Fibroblast of skin of abdomen (primary cell): ENCODE measurements at regions not wholly inside any gene's neighbourhood (a gene's known extent, or its start where the extent isn't known, plus 50 kb on each side); places are given as distances from the start of the nearest gene placed in this dataset.

ENCODE experiments used
- DNase-seq: peaks from one replicate; pipeline ENCODE4 v3.0.0-alpha.2; 2013

DNA sequence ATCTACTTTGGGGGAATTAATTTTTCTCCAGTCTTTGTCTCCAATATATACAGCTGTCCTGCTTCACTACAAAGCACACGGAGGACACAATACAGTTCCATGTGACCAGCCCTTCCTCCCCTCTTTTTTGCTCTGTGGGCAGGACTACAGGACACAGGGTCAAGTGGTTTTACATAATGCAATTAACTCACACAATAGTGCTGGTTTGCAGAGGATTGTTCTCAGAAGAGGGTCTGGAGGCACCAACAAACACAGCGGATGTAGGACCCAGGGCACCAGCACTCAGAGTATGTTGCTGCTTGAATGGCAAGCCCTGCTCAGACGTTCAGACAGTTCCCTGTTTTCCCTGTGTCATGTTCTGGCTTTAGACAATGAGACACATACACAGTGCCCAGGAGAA lies 52.0 kb upstream of the NPTX2 start:
- no peak for DNase-seq

DNA sequence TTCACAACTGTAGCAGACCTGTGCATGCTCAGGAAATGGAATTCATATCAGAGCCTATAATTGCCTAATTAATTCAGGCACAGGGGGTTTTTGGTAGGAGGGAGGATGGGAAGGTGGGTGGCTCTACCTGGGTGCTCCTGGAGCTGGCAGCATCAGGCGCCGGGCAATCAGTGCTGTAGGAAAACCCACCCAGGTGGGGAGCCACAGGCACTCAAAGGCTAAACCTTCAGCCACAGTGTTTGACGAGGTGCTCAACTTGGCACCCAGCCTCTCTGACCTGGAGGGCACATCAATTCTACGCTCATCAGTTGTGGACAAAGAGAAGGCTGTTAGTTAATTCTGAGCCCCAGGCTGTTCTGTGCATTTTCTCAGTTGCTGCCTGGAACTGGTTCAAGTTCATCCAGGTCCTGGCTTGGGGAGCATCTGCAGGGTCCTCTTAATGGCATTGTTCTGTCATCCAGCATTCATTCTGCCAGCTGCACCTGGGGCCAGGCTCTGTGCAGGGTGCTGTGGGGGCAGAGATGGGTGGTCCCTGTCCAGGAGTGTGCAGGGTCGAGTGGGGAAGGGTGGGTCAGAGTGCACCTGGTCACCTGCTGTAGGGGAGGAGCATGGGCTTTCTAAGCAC lies 54.1 kb upstream of the NPTX2 start:
- no peak for DNase-seq

DNA sequence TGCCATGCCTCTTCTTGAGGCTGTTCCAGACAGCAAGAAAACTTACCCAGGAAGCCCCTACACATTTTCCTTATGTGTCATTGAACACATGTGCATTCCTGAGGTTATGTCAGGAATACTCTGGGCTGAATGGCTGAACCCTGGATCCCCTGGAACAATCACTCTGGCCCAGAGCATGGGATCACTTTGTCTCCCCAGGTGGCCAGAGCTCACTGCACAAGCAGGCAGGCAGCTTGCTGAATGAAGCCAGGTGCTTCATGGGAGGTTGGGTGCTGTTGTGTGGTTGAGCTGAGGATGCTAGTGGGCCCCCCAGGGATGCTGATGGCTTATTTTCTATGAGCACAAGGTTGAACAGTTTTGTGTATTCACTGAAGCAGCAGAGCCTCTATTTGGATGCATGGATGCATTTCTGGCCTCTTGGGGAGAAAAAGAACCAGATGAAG lies 54.7 kb upstream of the NPTX2 start:
- DNase-seq: peak; percentile 34

DNA sequence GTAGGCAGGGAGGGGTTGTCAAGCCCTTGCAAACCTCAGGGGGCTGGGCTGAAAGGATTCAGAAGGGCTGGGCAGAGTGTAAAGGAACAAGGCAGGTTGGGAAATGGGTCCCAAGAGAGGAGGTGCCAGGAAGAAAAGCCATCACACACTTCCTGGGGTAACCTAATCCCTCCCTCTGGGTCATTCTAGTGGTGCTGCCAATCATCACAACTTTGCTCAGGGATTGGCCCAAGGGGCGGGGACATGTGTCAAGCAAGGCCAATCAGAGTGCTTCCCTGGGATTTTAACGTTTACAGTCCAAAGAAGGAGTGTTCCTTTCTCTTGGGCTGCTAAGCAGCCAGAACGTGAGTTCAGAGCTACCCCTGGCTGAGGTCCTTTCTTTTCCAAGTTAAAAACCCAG lies 57.1 kb upstream of the NPTX2 start:
- DNase-seq: no peak

DNA sequence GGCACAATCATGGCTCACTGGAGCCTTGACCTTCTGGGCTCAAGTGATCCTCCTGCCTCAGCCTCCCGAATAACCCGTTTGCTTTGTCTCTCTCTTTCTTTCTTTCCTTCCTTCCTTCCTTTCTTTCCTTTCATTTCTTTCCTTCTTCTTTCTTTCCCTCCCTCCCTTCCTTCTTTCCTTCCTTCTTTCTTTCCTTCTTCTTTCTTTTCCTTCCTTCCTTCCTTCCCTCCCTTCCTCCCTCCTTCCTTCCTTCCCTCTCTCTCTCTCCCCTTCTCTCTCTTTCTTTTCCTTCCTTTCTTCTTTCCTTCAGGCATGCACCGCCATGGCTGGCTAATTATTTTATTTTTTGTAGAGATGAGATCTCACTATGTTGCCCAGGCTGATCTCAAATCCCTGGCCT lies 57.9 kb upstream of the NPTX2 start:
- DNase-seq: no peak

DNA sequence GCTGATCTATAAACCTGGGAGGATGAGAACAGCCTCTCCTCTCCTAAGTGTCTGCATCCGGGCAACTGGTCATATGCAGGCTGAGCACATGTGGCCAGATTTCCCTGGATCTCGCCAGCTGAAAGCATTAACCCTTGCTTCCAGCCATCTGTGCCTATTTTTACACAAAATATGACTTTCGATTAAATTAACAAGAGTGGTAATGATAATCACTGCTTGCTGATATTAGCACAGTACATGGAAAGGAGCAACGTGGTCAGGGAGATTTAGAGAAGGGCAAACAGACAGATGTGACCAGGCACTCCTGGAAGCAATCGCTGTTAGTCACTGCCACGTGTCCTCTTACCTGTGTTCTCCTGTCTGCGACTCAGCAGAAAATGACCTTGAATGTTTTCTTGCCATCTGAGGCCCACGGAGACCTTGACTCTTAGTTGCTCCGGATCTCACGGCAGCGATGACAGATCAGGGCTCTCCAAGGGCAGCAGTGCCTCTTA lies 59.5 kb upstream of the NPTX2 start:
- no peak for DNase-seq

DNA sequence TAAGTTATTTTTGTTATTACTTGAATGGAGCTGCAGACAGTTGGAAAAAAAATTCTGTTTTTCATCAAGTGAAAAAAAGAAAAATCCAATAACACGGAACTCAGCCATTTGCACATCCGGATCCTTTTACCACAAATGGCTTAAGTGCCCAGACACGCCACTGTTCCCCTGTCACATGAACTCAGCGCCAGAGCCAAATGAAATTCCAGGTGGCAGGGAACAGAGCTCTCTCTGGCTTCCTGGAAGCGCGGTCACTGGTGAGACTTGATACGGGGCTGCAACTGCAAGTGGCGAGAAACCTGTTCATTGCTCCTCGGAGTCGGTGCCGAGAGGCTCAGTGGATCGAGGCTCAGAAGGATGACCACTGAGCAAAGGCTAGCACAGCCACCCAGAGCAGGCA lies 60.8 kb upstream of the NPTX2 start:
- no peak for DNase-seq

DNA sequence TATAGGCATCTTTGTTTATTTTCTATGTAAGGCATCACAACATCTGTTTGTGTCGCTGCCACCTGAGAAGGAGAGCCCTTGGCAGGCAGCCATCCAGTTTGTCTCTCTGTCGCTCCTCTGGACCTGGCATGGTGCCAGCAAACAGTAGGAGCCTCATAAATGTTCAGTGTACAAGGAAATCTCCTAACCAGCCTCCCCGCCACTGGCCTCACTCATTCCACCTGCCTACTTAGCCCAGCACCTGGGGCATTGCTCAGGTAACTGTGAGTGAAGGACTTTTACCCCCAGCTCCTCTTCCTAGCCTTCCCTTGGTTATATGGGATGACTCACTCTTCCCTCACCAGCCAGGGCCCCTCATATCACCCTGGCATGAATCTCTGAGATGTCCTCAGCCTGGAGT lies 61.7 kb upstream of the NPTX2 start:
- no peak for DNase-seq

DNA sequence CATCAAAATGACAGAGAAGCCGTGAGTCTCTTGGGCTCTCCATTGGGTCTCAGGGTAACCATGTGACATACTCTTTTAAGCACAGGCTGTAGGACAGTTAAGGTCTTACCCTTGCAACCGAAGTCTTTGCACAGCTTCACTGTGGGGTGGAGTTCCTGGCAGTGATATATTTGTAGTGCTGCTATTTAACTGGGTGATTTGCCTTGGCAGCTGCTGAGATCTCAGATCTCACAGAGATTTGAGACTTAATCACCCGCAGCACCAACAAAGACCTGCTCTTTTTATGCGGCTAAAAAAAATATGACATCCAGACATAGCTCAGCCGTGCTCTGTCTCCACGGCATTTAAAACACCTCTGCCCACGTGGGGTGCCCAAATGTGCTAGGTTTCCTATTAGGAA lies 63.4 kb upstream of the NPTX2 start:
- DNase-seq: no peak

DNA sequence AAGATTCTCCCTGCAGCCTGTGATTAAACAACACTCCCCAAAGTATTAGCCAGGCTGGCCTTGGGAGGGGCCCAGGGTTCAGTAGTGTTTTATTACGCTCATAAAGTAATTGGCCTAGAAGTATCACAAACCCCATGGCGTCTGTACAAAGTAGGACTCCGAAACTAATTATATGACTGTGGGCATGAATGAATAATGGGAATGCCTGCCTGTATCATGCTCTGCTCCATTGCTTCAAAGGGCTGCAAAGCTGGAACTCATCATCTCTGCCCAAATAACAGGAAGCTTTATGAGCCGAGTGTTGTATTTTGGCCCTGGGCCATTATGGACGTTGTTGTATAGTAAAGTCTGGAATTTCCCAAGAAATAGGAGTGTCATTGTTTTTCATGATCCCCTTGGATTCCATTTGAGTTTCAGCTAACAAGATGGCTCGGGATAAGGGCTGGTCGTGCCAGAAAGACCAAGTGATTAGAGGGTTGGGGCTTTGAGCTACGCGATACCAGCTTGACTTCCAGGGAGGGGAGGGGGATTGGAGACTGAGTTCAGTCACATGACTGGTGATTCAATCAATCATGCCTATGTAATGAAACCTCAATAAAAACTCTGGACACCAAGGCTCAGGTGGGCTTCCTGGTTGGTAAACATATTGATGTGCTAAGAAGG lies 65.3 kb upstream of the NPTX2 start:
- no peak for DNase-seq

DNA sequence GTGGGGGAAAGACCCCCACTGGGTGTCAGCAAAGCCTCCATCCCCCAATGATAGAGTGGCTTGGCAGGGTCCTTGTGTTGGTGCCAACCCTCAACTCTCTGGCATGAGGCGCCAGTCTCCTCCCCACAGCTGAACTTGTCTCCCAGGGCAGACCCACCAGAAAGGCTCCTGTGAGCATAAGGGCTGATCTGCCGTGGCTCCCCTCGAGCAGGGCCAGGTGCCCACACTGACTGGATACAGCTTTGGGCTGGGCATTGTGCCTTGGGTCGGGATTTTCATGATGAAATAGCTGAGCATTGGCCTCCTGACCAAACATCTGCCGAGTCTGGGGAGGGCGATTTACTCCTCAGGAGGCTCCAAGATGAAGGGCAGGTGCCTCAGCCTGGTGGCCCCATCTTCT lies 68.1 kb upstream of the NPTX2 start:
- no peak for DNase-seq

DNA sequence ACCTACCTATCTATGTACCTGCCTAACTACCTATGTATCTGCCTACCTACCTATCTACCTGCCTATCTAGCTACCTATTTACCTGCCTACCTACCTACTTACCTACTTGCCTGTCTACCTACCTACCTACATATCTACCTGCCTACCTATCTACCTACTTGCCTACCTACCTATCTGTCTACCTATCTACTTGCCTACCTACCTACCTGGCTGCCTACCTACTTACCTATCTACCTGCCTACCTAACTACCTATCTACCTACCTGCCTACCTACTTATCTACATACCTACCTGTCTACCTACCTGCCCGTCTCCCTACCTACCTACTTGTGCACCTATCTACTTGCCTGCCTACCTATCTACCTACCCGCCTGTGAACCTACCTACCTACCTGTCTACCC lies 68.7 kb upstream of the NPTX2 start:
- no peak for DNase-seq

DNA sequence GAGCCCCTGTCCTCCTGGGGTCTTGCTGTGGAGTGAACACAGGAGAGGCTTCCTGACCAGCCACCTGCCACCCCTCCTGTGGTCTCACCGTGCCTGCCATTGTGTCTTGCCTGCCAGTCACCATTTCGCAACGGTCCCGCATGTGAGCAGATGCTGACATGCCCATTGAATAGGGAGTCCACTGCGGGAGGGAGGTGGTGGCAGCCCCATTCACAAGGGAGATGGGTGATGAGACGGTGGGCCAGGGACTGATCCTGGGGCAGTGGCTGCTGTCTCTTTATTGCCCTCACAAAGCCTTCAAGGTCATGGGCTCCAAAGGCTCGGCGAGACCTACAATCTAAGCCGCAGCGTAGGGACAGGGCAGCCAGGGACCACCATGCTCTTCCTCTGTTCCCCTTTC lies 76.0 kb upstream of the NPTX2 start:
- no peak for DNase-seq

DNA sequence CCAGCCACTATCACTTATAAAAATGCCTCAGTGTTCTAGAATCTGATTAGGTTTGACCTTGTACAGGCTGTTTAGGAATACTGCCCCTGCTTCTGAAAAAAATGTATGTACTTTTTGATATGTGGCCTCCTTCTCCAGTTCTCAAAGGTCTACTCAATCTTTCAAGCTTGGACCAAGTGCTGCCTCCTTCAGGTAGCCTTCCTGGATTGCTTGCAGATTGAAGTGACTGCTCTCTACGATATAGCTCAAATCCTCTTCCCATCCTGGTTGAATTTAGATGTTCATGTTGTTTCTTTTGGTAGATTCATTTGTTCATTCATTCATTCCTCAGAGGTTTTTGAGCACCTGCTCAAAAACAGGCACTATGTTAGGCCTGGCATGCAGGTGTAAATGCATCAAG lies 77.2 kb upstream of the NPTX2 start:
- no peak for DNase-seq

DNA sequence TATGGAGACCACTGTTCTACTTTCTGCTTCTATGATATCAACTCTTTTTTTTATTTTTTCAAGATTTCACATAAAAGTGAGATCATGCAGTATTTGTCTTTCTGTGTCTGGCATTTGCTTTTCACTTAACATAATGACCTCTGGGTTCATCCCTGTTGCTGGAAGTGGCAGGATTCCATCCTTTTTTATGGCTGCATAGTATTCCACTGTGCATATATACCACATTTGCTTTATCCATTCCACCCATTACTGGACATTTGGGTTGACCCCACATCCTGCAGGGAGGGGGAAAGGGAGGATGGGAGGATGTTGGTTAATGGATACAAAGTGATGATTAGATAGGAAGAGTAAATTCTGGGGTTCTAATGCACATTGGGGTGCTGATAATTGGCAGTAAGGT lies 80.3 kb upstream of the NPTX2 start:
- DNase-seq: no peak

DNA sequence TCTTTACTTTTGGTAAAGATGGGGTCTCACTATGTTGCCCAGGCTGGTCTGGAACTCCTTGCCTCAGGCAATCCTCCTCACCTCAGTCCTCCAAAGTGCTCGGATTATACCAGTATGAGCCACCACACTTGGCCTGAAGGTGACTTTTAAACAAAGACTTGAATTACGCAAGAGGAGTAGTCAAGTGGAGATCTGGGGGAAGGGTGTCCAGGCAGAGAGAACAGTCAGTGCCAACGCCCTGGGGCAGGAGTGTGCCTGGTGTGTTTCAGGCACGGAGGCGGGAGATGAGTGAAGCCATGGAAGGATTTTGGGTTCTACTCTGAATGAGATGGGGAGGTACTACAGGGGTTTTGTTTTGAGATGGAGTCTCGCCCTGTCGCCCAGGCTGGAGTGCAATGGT lies 82.6 kb upstream of the NPTX2 start:
- no peak for DNase-seq

DNA sequence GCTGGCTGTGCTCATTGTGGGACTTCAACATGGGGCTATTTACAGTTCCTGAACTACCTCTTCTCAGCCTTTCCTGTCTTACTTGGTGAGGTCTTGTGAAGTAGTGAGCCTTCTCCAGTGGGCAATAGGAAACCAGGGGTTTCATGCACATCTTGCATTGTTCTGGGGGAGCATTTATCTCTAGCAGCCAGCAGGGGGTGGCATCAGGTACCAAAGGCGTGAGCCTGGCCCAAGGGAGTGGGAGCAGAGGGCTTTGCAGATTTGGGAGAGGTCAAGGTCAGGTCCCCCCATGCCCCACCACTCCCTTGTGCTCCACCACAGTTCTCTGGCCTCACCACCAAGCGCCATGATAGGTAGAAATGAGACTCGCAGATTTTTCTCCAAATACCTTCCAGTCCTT lies 85.4 kb upstream of the NPTX2 start:
- DNase-seq: no peak

DNA sequence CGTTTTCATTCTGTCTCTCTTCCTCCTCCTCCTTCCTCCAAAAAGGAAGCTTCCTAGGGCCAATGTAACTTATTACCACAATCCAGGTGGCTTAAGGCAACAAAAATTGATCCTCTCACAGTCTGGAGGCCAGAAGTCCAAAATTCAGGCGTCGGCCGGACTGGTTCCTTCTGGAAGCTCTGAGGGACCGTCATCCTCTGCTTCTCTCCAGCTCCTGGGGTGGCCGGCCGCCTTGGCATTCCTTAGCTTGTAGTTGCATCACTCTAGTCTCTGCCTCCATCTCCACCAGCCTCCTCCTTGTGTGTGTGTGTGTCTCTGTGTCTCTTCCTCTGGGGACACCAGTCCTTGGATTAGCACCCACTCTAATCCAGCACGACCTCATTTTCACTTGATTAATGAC lies 89.0 kb upstream of the NPTX2 start:
- no peak for DNase-seq

DNA sequence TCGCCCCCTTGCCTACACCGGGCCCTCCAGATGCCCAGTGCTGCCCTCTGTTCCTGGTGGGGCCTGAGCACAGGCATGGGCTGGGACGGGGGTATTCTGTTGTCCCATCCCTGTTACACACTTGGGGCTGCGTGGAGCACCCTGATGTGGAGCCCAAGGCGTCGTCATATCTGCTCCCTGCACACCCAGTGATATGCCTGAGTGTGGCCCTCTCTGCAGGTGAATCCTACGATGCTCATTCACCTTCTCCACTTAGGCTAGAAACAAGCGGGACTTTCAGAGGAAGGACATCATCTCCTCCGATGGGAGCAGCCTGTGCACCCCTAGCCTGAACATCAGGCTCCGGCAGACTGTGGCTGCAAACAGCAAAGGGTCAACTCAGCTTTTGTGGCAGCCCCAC lies 91.0 kb upstream of the NPTX2 start:
- no peak for DNase-seq

DNA sequence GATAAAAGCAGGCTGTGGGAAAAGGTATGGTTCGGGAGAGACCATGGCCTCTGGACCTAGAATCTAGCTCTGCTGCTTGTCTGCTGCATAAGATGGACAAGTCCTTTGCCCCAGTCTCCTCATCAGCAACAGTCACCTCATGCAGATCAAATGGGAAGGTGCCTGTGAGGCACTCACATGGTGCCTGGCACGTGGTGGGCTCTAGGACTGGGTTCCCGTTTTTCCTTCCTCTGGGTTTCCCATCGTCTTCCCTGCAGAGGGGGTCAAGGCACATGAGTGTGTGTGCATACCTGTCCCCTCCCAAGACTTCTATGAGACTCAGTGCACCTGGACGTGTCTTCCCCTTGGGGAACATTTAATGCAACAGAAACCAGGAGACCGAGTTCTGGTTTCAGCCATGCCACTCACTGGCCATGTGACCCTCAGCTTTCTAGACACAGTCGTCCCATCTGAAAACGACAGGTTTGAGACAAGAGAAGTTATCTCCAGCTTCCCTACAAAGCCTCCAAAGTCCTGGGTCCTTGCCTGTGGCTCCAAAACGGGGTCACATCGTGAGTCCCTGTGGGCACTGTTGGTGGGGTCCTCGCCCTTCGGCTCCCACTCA lies 95.9 kb upstream of the NPTX2 start:
- DNase-seq: no peak

DNA sequence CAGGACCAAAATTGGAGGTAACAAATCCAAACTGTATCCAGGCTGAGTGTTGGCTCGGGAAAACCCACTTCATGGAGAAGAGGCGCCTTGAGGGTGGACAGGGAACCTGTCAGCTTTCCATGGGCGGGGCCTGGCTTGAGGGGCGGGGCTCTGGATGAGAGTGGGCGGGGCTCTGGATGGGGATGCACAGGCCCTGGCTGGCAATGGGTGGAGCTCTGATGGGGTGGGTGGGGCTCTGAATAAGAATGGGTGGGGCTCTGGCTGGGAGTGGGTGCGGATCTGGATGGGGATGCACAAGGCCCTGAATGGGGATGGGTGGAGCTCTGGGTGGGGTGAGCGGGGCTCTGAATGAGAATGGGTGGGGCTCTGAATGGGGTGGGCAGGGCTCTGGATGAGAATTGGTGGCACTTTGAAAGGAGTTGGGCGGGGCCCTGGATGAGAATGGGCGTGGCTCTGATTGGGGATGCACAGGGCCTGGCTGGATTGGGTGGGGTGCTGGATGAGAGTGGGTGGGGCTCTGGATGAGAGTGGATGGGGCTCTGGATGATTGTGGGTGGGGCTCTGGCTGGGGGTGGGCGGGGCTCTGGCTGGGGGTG lies 96.6 kb upstream of the NPTX2 start:
- DNase-seq: no peak

DNA sequence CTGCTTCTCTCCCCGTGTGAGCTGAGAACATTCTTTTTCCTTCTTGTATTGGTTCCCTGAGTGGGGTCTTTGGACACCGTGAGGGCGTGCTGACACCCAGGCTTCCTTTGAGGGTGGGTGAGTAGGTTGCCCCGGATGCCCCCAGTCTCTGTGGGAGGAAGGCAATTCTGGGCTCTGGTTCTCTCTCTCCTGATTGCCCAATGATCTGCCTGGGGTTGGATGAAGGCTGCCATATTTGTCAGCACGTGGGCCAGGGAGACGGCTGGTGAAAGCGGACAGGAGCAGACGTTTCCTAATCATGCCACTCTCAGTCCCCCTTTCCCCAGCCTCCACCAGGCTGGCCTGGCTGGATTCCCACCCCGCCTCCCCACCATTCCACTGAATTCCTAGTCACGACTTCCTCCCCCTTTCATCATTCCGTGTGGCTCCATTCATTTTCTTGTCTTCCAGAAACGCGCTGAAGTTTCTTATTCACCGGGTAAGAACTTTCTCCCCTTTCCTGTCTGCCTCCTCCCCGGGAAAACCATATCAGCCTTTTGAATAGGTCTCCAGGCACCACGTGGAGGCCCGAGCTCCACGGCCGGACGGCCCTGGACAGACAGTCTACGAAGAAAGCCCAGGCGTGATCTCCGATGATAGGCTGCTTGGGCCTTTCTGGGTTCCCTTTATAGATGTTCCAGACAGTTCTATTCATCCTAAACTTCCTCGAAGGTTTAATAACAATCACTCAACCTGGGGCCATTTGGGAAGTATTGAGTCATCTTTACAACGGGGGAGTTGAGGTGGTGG lies 98.7 kb upstream of the NPTX2 start:
- DNase-seq: no peak

DNA sequence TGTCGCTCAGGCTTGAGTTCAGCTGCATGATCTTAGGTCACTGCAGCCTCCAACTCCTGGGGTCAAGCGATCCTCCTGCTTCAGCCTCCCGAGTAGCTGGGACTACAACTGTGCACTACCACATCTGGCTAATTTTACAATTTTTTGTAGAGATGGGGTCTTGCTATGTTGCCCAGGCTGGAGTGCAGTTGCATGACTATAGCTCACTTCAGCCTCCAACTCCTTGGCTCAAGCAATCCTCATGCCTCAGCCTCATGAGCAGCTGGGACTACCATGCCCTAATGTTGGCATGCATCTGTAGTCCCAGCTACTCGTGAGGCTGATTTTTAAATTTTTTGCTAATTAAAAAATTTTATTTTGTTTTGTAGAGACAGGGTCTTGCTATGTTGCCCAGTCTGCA lies 101.9 kb upstream of the NPTX2 start:
- no peak for DNase-seq
